Osteoblast (primary cell): ENCODE measurements at regions not wholly inside any gene's neighbourhood (a gene's known extent, or its start where the extent isn't known, plus 50 kb on each side); places are given as distances from the start of the nearest gene placed in this dataset.

Source experiments
- DNase-seq: peaks from one replicate; pipeline ENCODE4 v3.0.0; 2011; ENCODE audit warnings: low spot score, mixed read lengths; ENCODE audit not compliant: insufficient read length; ENCODE audit errors: missing footprints
- H2AFZ ChIP-seq: 2 replicates; pipeline ENCODE4 v1.6.0; 2011; ENCODE audit warnings: mild to moderate bottlenecking, low read length
- H3K27ac ChIP-seq: 2 replicates; pipeline ENCODE4 v1.5.1; 2011; ENCODE audit warnings: mild to moderate bottlenecking, low read depth, low read length, moderate library complexity
- H3K27me3 ChIP-seq: 2 replicates; pipeline ENCODE4 v1.6.0; 2012; ENCODE audit warnings: mild to moderate bottlenecking, control low read depth, inconsistent platforms, low read length, moderate library complexity; ENCODE audit not compliant: insufficient read depth
- H3K36me3 ChIP-seq: 2 replicates; pipeline ENCODE4 v1.5.1; 2011; ENCODE audit warnings: mild to moderate bottlenecking, low read length, control low read depth, moderate library complexity; ENCODE audit not compliant: insufficient read depth
- H3K4me1 ChIP-seq: 2 replicates; pipeline ENCODE4 v1.5.1; 2011; ENCODE audit warnings: mild to moderate bottlenecking, low read length, control low read depth, moderate library complexity; ENCODE audit not compliant: insufficient read depth
- H3K4me2 ChIP-seq: 2 replicates; pipeline ENCODE4 v1.6.0; 2011; ENCODE audit warnings: mild to moderate bottlenecking, low read length; ENCODE audit not compliant: insufficient read depth
- H3K4me3 ChIP-seq: fragments of 200-600 bp; sonication (generic); 3 replicates; pipeline ENCODE4 v1.5.1; 2012; ENCODE audit warnings: mild to moderate bottlenecking, low read length, inconsistent platforms; ENCODE audit not compliant: insufficient read depth
- H3K79me2 ChIP-seq: 2 replicates; pipeline ENCODE4 v1.6.0; 2012; ENCODE audit warnings: mild to moderate bottlenecking, low read length, control low read depth, inconsistent platforms; ENCODE audit not compliant: insufficient read depth
- H3K9me3 ChIP-seq: 2 replicates; pipeline ENCODE4 v1.5.1; 2011; ENCODE audit warnings: low read depth, low read length, control low read depth
- H4K20me1 ChIP-seq: 2 replicates; pipeline ENCODE4 v1.6.0; 2012; ENCODE audit warnings: mild to moderate bottlenecking, low read length, control low read depth; ENCODE audit not compliant: insufficient read depth
- CTCF ChIP-seq: IDR thresholded peaks from 2 replicates; pipeline ENCODE4 v1.5.1; 2011; ENCODE audit warnings: mild to moderate bottlenecking, low read depth, low read length, moderate library complexity; ENCODE audit errors: extremely low read depth

DNA sequence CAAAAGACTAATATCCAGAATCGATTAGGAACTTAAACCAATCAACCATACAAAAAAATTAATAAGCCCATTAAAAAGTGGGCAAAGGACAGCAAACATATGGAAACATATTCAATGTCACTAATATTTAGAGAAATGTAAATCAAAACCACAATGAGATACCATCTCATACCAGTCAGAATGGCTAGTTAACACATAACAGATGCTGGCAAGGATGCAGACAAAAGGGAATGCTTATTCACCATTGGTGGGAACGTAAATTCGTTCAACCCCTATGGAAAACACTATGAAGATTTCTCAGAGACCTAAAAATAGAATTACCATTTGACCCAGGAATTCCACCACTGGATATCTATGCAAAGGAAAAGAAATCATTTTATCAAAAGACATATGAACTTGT lies 468.2 kb upstream of the ST6GAL2 start:
- Histone ChIP-seq H3K79me2 (no peaks in the 10 kb centered on the region), H3K36me3 (no peaks in the 10 kb centered on the region), H4K20me1 (no peaks in the 10 kb centered on the region), H2AFZ (no peak overlapping the region), H3K9me3 (no peaks in the 10 kb centered on the region), H3K4me3 (no peak overlapping the region), H3K4me1 (no peaks in the 10 kb centered on the region), H3K27ac (no peak overlapping the region), H3K27me3 (no peaks in the 10 kb centered on the region), H3K4me2 (no peak overlapping the region)
- TF ChIP-seq CTCF, result no peak
- DNase-seq, result no peak

DNA sequence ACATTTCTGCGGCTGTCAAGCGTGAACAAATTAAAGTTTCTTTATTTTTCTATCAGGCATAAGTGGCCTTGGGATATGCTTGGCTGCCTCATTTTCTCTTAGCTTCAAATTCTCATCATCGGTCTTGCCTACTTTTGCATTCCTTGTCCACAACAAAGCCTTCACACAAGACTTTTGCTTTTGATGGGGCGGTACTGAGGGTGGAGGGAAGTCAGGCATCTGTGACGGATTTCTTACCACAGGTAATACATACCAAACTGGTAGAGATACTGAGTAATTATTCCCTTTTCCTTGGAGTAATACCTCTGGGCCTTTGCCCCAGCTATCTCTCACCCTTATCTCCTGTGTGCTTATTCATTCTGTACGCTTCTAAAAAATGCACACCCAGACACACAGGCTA lies 468.3 kb upstream of the RGPD4 start:
- Histone ChIP-seq H3K27ac (no peak overlapping the region), H3K36me3 (no peaks in the 10 kb centered on the region), H3K79me2 (no peaks in the 10 kb centered on the region), H3K27me3 (no peaks in the 10 kb centered on the region), H3K4me2 (no peak overlapping the region), H2AFZ (no peak overlapping the region), H4K20me1 (no peaks in the 10 kb centered on the region), H3K4me1 (no peaks in the 10 kb centered on the region), H3K9me3 (no peaks in the 10 kb centered on the region), H3K4me3 (no peak overlapping the region)
- peak; percentile 3 for DNase-seq
- TF ChIP-seq CTCF, result no peak

DNA sequence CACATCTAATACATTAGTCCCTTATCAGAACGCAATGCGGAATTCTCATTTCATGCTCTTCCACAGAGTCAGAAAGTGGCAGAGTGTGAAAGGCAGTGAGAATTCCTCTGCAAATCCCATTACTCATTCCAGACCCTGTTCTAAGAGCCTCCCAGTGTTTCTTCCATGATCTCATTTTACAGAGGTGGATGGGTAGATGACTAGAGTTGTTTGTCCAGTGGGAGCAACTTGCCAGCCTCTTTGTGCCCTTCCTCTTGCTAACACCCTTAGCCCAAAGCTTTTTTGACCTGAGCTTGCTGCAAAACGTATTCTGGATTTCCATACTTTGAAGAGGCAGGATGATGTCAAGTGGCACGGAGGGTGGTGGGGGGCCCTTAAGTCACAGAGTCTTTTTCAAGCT lies 467.7 kb upstream of the RGPD4 start:
- H3K79me2 ChIP-seq, result no peaks in the 10 kb centered on the region
- H3K4me3 ChIP-seq, result no peak overlapping the region
- no peak for DNase-seq
- H3K36me3 ChIP-seq, result no peaks in the 10 kb centered on the region
- H2AFZ ChIP-seq, result no peak overlapping the region
- no peak for TF ChIP-seq CTCF
- H3K4me1 ChIP-seq, result no peaks in the 10 kb centered on the region
- H4K20me1 ChIP-seq, result no peaks in the 10 kb centered on the region
- H3K27me3 ChIP-seq, result no peaks in the 10 kb centered on the region
- no peaks in the 10 kb centered on the region for H3K9me3 ChIP-seq
- no peak overlapping the region for H3K4me2 ChIP-seq
- H3K27ac ChIP-seq, result no peak overlapping the region

- H3K9me3 ChIP-seq, result no peaks in the 10 kb centered on the region
- H3K27me3 ChIP-seq, result no peaks in the 10 kb centered on the region
- no peaks in the 10 kb centered on the region for H3K79me2 ChIP-seq
- H3K4me3 ChIP-seq, result no peak overlapping the region
- no peak for TF ChIP-seq CTCF
- no peak for DNase-seq
- no peaks in the 10 kb centered on the region for H4K20me1 ChIP-seq
- no peaks in the 10 kb centered on the region for H3K4me1 ChIP-seq
- no peak overlapping the region for H3K4me2 ChIP-seq
- H3K27ac ChIP-seq, result no peak overlapping the region
- no peak overlapping the region for H2AFZ ChIP-seq
- H3K36me3 ChIP-seq, result no peaks in the 10 kb centered on the region
Observed at GRCh38 chr2:107361751-107362381, 464.8 kb upstream of the RGPD4 start.
